ENCODE measurements at regions not wholly inside any gene's neighbourhood (a gene's known extent, or its start where the extent isn't known, plus 50 kb on each side); places are given as distances from the start of the nearest gene placed in this dataset.

- TF ChIP-seq CTCF (IDR thresholded peaks at IDR 0.05; ENCODE audit: insufficient read depth, low read depth, low read length) (no peak), EZH2 (IDR thresholded peaks at IDR 0.05; ENCODE audit: insufficient read depth, low read length) (no peak)
Observed at GRCh38 chr1:163535401-163535800, 213.6 kb downstream of the NUF2 start.

Data from astrocyte (in vitro differentiated cells and primary cell).